ENCODE measurements at regions not wholly inside any gene's neighbourhood (a gene's known extent, or its start where the extent isn't known, plus 50 kb on each side); places are given as distances from the start of the nearest gene placed in this dataset.

DNA sequence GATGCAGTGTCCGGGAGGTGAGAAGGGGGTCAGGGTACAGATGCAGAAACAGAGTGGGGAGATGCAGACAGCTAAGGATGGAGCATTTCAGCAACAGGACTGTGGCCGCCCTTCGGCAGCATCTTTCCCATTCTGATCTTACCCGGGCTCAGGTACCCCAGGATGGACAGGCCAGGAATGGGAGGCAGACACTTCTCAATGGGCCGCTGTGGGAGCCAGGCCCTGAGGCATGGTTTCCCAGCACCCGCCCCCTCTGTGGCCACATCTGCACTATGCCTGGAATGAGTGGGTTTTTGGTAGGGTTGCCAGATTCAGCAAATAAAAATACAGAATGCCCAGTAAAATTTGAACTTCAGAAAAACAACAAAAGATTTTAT is 105.2 kb upstream of the CTBP2 start:
- Histone ChIP-seq H3K27me3 (ENCODE audit: insufficient read depth, low read depth) (no peaks in the 10 kb centered on the region), H2AFZ (no peak overlapping the region), H3K27ac (peak overlapping the region; percentile 92), H3K4me3 (peak overlapping the region; percentile 40; the same call in 1 of the 2 replicates), H3K9me2 (ENCODE audit: insufficient read depth) (no peaks in the 10 kb centered on the region), H3K4me2 (peak overlapping the region; percentile 69), H3K79me2 (ENCODE audit: low read depth) (no peaks in the 10 kb centered on the region), H3F3A (ENCODE audit: insufficient read depth, low read depth) (peaks cover 33% of the 10 kb centered on the region), H4K20me1 (ENCODE audit: insufficient read depth) (no peaks in the 10 kb centered on the region), H3K36me3 (ENCODE audit: low read depth) (no peaks in the 10 kb centered on the region), H3K4me1 (replicated peaks; ENCODE audit: insufficient read depth) (peaks cover 42% of the 10 kb centered on the region), H3K9me3 (ENCODE audit: insufficient read depth, low read depth) (no peaks in the 10 kb centered on the region)
- intact Hi-C loops (cut with micrococcal nuclease; ENCODE audit: unreplicated experiment): no loop called here
- ChIA-PET CTCF (no interaction called here), POLR2A (ENCODE audit: unreplicated experiment) (interaction anchor here (0.6 kb wide), 1 partner anchor 426 kb away, joined by 3 read pairs; no protein-coding TSS in a partner anchor)
- no TSS peak for BruUV-seq (replicated peaks)
- DNase-seq: peak in 1 of 2 experiments; percentile 7
- TF ChIP-seq, protein P1, sequence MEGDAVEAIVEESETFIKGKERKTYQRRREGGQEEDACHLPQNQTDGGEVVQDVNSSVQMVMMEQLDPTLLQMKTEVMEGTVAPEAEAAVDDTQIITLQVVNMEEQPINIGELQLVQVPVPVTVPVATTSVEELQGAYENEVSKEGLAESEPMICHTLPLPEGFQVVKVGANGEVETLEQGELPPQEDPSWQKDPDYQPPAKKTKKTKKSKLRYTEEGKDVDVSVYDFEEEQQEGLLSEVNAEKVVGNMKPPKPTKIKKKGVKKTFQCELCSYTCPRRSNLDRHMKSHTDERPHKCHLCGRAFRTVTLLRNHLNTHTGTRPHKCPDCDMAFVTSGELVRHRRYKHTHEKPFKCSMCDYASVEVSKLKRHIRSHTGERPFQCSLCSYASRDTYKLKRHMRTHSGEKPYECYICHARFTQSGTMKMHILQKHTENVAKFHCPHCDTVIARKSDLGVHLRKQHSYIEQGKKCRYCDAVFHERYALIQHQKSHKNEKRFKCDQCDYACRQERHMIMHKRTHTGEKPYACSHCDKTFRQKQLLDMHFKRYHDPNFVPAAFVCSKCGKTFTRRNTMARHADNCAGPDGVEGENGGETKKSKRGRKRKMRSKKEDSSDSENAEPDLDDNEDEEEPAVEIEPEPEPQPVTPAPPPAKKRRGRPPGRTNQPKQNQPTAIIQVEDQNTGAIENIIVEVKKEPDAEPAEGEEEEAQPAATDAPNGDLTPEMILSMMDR (conservative IDR thresholded peaks at IDR 0.05): no peak
- TF ChIP-seq EZH2 (IDR thresholded peaks at IDR 0.05; ENCODE audit: low read depth): no peak

DNA sequence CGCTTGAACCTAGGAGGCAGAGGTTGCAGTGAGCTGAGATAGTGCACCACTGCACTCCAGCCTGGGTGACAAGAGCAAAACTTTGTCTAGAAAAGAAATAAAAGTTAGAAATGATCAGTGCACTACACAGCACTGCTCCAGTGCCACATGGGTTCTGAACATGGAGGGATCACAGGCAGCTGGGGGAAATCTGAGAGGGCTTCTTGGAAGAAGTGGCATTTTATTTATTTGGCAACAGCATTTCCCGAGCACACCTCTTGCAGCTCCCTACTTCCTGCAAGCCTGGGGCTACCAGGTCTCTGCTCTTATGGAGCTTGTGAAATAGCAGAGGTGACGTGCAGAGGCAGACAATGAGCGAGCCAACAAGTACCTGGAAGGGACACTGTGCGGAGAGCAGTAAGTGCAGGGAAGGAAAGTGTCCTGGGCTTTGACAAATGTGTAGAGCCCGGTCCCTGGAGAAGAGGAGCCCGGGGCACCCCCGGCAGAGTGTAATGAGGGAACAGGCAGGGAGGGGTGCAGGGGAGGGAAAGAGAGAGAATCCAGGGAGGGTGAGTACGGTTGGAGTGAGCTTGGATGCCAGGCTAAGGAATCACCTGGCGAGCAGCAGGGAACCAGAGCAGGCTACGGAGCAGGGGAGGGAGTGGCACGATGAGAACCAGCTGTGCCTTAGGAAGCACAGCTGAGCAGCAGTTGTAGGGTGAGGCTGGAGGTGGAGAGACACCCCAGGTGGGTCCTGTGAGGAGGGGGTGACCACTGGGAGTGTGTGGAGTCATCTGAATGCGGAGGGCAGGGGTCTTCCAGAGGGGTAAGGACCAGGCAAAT is 104.6 kb upstream of the CTBP2 start:
- peak overlapping the region; percentile 40; the same call in 1 of the 2 replicates for H3K4me3 ChIP-seq
- intact Hi-C loops (cut with micrococcal nuclease; ENCODE audit: unreplicated experiment): loop anchor here (5.0 kb wide), 1 partner anchor 427 kb away; no protein-coding TSS in a partner anchor

DNA sequence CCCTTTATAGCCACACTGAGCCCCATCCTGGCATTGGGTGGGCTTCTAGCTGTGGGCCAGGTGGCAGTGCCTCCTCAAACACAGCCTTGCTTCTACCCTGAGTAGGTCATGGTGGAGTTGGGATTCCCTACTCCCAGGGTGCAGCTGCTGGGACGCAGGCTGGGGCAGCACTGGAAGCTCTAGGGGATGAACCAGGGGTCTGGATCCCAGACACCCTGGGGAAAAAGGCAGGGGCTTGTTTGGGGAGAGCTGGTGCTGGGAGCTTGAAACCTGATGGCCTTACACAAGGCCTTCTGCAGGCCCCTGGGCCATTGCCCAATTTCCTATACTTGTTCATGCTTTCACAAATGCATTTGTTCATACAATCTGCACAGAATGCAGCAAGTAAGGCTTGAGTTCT is 103.7 kb upstream of the CTBP2 start:
- CTCF ChIA-PET: no interaction called here
- Histone ChIP-seq H3K79me2 (ENCODE audit: low read depth) (no peaks in the 10 kb centered on the region), H3K27ac (peak overlapping the region; percentile 92), H3K36me3 (ENCODE audit: low read depth) (no peaks in the 10 kb centered on the region), H3K9me2 (ENCODE audit: insufficient read depth) (no peaks in the 10 kb centered on the region), H3K4me2 (peak overlapping the region; percentile 78), H3K9me3 (ENCODE audit: insufficient read depth, low read depth) (no peaks in the 10 kb centered on the region), H3K4me1 (replicated peaks; ENCODE audit: insufficient read depth) (peaks cover 42% of the 10 kb centered on the region), H2AFZ (no peak overlapping the region), H4K20me1 (ENCODE audit: insufficient read depth) (no peaks in the 10 kb centered on the region), H3F3A (ENCODE audit: insufficient read depth, low read depth) (peaks cover 33% of the 10 kb centered on the region), H3K27me3 (ENCODE audit: insufficient read depth, low read depth) (no peaks in the 10 kb centered on the region), H3K4me3 (no peak overlapping the region)
- intact Hi-C loops (cut with micrococcal nuclease; ENCODE audit: unreplicated experiment): loop anchor here (5.0 kb wide), 1 partner anchor 428 kb away; no protein-coding TSS in a partner anchor
- TF ChIP-seq, protein P1 (conservative IDR thresholded peaks at IDR 0.05): no peak
- TF ChIP-seq EZH2 (IDR thresholded peaks at IDR 0.05; ENCODE audit: low read depth): no peak
- BruUV-seq (replicated peaks): no TSS peak
- DNase-seq: peak in 1 of 2 experiments; percentile 37
- POLR2A ChIA-PET (ENCODE audit: unreplicated experiment): no interaction called here

More for the DNA sequence above, 104.6 kb upstream of the CTBP2 start:
- ChIA-PET POLR2A (ENCODE audit: unreplicated experiment) (interaction anchor here (0.6 kb wide), 2 partner anchors 310 to 427 kb away, joined by 3 read pairs; no protein-coding TSS in a partner anchor), CTCF (no interaction called here)
- BruUV-seq (replicated peaks): no TSS peak
- Histone ChIP-seq H3K4me1 (replicated peaks; ENCODE audit: insufficient read depth) (peaks cover 42% of the 10 kb centered on the region), H3K4me2 (peak overlapping the region; percentile 69), H3K36me3 (ENCODE audit: low read depth) (no peaks in the 10 kb centered on the region), H3K79me2 (ENCODE audit: low read depth) (no peaks in the 10 kb centered on the region), H3K9me2 (ENCODE audit: insufficient read depth) (no peaks in the 10 kb centered on the region), H3F3A (ENCODE audit: insufficient read depth, low read depth) (peaks cover 33% of the 10 kb centered on the region), H3K27ac (peak overlapping the region; percentile 92), H3K9me3 (ENCODE audit: insufficient read depth, low read depth) (no peaks in the 10 kb centered on the region), H2AFZ (no peak overlapping the region; the same call in 1 of the 2 replicates), H3K27me3 (ENCODE audit: insufficient read depth, low read depth) (no peaks in the 10 kb centered on the region), H4K20me1 (ENCODE audit: insufficient read depth) (no peaks in the 10 kb centered on the region)
- peak; percentile 49 to 89 for DNase-seq
- no peak for TF ChIP-seq EZH2 (IDR thresholded peaks at IDR 0.05; ENCODE audit: low read depth)
- TF ChIP-seq, protein P1 (conservative IDR thresholded peaks at IDR 0.05): no peak
